SK-N-MC (cell line): ENCODE measurements at regions not wholly inside any gene's neighbourhood (a gene's known extent, or its start where the extent isn't known, plus 50 kb on each side); places are given as distances from the start of the nearest gene placed in this dataset.

Experiments used
- EZH2 ChIP-seq: fragments of 200-600 bp; sonication (generic); IDR thresholded peaks from one replicate; pipeline ENCODE4 v1.6.1; 2017; ENCODE audit warnings: antibody characterized with exemption
- POLR2AphosphoS5 ChIP-seq: IDR thresholded peaks from 2 replicates; pipeline ENCODE4 v1.6.1; 2012; ENCODE audit warnings: mild to moderate bottlenecking, low read depth, low read length, borderline replicate concordance

GRCh38 chr5:28017178-28017577 lies 978.8 kb upstream of the CDH9 start:
- TF ChIP-seq POLR2AphosphoS5, result no peak
- TF ChIP-seq EZH2, result no peak
